HG03520 (cell line): ENCODE measurements at regions not wholly inside any gene's neighbourhood (a gene's known extent, or its start where the extent isn't known, plus 50 kb on each side); places are given as distances from the start of the nearest gene placed in this dataset.

Experiments
- ATAC-seq: cut with Tn5 transposase; IDR thresholded peaks from one replicate; pipeline ENCODE4 v1.9.1; 2021; ENCODE audit warnings: mild to moderate bottlenecking, moderate library complexity; ENCODE audit not compliant: unreplicated experiment

GRCh38 chr21:24829397-24829796 lies 777.9 kb downstream of the MRPL39 start:
- no peak for ATAC-seq

GRCh38 chr21:24826822-24827221 lies 780.5 kb downstream of the MRPL39 start:
- ATAC-seq, result no peak

GRCh38 chr21:24825348-24825747 lies 781.9 kb downstream of the MRPL39 start:
- no peak for ATAC-seq

- ATAC-seq, result no peak
Measured at GRCh38 chr21:24824209-24824608, 783.1 kb downstream of the MRPL39 start.

- no peak for ATAC-seq
Measured at GRCh38 chr21:24823247-24823646, 784.0 kb downstream of the MRPL39 start.

GRCh38 chr21:24785033-24785432 lies 822.2 kb downstream of the MRPL39 start:
- no peak for ATAC-seq

GRCh38 chr21:24781146-24781545 lies 826.1 kb downstream of the MRPL39 start:
- no peak for ATAC-seq

- ATAC-seq, result no peak
Measured at GRCh38 chr21:24759348-24760075, 847.8 kb downstream of the MRPL39 start.

- ATAC-seq, result no peak
Measured at GRCh38 chr21:24738063-24738462, 869.2 kb downstream of the MRPL39 start.

- ATAC-seq, result no peak
Measured at GRCh38 chr21:24737296-24737850, 869.9 kb downstream of the MRPL39 start.

GRCh38 chr21:24730661-24731060 lies 876.6 kb downstream of the MRPL39 start:
- ATAC-seq, result no peak

- no peak for ATAC-seq
Measured at GRCh38 chr21:24729568-24729967, 877.7 kb downstream of the MRPL39 start.

GRCh38 chr21:24727803-24728440 lies 879.4 kb downstream of the MRPL39 start:
- no peak for ATAC-seq

- no peak for ATAC-seq
Measured at GRCh38 chr21:24716281-24716918, 890.9 kb downstream of the MRPL39 start.

- ATAC-seq, result no peak
Measured at GRCh38 chr21:24714646-24715200, 892.6 kb downstream of the MRPL39 start.

GRCh38 chr21:24705201-24705600 lies 902.1 kb downstream of the MRPL39 start:
- ATAC-seq, result no peak

- no peak for ATAC-seq
Measured at GRCh38 chr21:24693779-24694178, 913.5 kb downstream of the MRPL39 start.

- no peak for ATAC-seq
Measured at GRCh38 chr21:24681456-24681855, 925.8 kb downstream of the MRPL39 start.

- ATAC-seq, result no peak
Measured at GRCh38 chr21:24671901-24672300, 935.4 kb downstream of the MRPL39 start.

GRCh38 chr21:24658926-24659325 lies 948.4 kb downstream of the MRPL39 start:
- ATAC-seq, result no peak

GRCh38 chr21:24658026-24658425 lies 949.3 kb downstream of the MRPL39 start:
- no peak for ATAC-seq
